GM21360 (cell line): ENCODE measurements at regions not wholly inside any gene's neighbourhood (a gene's known extent, or its start where the extent isn't known, plus 50 kb on each side); places are given as distances from the start of the nearest gene placed in this dataset.

Source experiments
- ATAC-seq: cut with Tn5 transposase; IDR thresholded peaks from one replicate; pipeline ENCODE4 v1.9.1; 2021; ENCODE audit warnings: mild to moderate bottlenecking, moderate library complexity; ENCODE audit not compliant: unreplicated experiment

DNA sequence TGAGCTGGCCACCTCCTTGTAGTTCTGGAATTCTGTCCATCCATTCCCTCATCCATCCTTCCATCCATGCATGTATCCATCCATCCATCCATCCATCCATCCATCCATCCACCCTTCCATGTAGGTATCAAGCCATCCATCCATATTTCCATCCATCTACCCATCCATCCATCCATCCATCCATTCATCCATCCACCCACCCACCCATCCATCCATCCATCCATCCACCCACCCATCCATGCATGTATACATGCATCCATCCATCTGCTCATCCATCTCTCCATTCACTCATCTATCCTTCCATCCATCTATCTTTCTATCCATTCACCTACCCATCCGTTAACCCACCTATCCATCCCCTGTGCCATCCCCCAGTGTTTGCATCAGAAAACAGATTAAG, 153.6 kb upstream of the STX18 start:
- ATAC-seq = no peak

DNA sequence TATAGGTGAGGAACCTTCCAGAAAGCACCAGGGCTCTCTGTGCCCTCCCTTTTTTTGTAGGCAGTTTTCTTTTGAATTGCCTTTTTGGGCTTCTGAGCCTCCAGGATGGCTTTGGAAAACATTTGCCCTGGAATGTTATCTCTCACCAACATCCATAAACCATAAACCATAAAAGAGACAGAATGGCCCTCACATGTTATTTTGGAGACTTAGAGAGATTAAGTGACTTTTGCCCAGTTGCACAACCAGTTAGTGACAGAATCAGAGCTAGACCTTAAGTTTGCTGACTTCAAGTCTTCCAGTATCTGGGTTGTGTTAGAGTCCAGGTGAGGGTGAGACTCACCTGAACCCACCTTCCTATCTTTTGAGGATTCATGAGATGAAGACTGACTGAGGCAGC, 153.0 kb upstream of the STX18 start:
- no peak for ATAC-seq

DNA sequence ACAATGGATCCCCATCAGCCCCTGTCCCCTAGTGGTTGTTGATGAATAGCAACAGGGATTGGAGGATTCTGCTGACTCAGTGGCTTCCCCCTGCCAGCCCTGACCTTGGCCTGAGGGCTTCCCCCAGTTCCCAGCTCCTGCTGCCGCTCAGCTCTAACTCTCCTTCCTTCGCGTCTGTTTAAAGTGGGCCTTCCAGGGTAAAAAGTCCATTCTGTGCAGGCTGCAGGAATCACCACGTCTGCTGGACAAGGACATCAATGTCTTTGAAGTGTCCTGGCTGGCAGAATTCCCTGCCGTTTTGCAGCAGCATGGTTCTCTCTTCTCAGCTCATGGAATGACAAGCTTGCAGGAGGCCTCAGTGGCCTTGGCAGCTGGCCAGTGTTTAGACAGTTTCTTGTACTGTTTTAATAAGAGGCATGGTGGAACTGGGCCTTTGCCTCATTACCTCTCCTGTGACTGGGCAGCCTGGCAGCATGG, 152.5 kb upstream of the STX18 start:
- no peak for ATAC-seq

DNA sequence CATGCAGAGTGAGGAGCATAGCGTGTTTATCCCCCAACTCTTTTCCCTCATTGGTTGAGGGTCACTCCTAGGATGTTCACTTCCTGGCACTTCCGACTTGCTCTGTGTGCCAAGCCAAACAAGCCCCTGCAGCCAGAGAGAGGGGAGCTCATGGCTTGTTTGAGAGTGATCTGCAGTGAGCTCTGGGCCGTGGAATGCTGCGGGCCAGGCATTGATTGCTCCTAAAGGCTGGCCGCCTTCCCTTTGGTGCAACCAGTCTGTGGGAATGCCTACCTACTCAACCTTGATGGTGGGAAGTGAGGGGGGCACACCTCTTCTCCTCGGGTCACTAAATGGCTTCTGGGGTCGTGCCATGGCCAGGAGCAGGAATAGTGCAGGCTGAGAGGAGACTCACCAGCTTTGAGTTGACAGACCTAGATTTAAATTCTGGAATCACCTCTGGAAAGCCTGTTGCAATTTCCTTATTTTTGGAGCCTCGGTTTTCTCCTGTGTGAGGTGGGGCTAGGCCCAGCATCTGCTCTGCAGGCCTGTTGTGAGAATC, 152.0 kb upstream of the STX18 start:
- no peak for ATAC-seq

DNA sequence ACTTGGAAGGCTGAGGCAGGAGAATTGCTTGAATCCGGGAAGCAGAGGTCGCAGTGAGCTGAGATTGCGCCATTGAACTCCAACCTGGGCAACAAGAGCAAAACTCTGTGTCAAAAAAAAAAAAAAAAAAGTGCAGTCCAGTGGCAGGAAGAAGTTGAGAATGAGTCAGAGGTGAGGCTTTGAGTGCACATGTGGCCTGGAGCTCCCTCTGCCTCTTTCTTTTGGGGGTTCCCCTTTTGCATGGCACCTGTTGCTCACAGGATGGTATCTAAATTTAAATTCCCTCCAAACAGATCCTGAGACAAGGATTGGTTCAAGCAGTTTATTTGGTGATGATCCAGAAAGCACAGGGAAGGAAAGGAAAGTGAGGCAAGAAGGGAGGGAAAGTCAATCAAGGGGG, 151.4 kb upstream of the STX18 start:
- ATAC-seq = peak; percentile 51

DNA sequence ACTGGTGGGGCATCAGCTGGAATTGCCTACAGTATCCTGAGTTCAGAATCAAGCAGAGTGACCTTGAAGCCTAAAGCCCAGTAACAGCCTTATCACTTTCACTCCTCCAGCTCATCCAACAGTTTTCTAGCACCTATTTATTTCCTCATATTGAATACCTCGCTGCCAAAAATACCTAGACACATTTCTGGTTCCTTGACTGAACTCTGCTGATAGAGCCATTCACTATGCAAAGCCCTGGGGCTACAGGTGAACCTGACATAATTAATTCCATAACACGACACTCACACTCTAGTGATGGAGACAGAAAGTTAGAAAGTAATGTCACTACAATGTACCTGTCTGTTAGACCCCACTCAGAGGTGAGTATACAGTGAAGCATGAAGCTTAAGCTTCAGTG, 149.0 kb upstream of the STX18 start:
- ATAC-seq = no peak

DNA sequence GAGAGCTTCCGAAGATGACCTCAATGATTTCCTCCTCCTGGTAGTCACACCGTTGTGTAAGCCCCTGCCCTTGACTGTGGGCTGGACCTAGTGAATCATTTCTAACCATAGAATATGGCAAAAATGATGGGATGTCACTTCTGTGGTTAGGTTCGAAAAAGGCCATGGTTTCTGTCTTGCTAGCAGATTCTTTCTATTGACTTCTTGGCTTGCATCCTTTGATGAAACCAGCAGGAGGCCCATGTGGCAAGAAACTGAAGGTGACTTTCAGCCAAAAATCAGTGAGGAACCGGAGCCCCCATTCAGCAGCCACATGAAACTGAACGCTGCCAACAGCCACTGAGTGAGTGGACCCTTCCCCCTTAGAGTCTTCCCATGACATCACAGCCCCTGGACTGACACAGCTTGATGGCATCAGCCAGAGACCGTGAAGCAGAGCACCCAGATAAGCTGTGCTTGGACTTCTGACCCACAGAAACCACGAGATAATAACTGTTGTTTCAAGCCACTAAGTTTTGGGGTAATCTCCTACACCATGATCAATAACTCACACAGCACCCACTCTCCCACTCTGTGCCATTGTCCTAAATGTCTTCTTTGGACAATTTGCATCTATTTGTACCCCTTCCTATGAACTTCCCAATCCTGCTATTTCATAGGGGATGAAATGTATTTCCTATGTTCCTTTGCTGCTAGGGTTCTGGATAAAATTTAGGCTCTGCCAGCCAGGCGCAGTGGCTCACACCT, 148.0 kb upstream of the STX18 start:
- ATAC-seq = peak; percentile 69

DNA sequence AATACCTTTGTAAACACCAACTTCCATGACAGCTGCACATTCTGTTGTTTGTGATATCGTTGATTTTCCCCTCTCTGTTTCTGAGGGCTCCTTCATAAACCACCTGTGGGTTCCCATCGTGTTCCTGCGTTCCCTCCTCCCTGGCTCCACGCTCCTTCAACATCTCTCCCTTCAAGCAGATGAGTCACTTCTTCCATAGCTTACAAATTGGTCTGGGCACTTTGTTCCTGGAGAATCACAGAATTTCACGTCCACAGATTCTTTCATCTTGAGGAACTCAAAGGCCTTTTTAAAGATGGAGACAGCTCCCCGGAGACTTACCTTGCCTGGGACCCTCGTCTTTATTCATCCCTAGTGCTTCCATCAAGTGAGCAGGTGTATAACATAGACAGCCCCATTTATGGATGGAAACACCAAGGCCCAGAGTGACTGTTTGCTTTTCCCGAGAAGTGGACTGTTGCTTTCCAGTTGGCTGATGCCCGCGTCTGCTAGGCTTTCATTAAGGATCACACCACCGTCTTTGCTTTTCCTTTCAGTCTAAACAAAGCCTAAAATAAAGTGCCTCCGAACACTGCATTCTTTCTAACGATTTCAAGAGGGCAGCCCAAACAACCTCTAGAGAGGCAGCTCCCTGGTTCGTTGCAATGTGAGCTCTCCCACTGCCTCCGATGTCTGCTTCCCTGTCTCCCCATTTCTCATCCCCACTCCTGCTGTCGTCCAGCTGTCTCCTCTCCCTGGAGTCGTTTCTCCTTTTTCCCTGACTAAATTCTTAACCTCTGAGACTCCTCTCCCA, 146.3 kb upstream of the STX18 start:
- no peak for ATAC-seq

DNA sequence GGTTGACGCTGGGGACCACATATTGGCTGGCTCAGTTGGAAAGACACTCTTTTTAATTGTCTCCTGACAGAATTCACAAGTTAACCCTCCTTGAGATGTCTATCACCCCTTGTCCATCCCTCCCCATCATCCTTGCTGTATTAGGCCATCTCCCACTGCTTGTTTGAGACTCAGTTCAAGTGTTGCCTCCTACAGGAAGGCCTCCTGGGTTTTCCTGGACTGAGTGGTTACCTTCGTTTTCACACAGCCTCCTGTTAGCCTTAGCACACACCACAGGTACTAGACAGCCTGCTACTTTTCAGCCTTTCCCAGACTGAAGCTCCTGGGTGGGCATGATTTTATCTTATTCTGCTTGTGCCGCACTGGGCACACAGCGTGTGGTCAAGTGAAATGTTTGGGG, 145.3 kb upstream of the STX18 start:
- ATAC-seq = no peak

DNA sequence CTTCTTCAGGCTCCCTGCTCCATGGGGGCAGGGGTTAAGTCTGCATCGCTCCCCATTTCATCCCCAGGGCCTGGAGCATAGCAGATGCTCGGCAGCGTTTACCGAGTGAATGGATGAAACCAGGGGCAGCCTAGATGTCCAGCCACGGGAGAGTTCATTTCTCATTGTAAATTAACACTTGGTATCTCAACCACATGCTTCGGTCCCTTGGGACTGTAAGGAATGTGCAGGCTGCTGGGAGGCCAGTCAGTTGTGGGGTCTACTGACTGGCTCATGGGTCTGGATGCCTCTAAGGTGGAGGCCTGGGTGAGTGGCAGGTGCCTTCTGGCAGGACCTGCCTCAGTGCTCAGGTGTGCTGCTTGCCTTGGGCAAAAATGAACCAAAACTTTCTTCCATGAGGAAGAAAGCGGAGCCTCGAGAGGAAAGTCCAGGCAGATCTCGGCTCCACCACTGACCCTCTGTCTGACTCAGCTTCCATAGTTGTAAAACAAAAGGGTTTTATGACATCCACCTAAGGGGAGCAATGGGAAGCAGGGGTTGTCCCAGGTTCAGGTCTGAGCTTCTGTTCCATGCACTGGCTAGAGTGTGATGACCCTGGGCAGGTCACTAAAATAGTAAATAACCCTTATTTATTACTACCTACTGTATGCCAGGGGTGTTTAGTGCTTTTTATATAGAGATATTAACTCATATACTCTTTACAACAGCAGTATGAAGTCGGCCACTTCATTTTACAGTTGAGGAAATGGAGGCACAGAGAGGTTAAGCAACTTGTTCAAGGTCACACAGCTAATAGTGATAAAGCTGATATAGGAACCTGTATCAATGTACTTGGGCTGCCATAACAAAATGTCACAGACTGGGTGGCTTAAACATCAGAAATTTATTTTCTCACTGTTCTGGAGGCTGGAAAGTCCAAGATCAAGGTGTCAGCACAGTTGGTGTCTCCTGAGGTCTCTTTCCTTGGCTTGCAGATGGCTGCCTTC, 144.3 kb upstream of the STX18 start:
- no peak for ATAC-seq

DNA sequence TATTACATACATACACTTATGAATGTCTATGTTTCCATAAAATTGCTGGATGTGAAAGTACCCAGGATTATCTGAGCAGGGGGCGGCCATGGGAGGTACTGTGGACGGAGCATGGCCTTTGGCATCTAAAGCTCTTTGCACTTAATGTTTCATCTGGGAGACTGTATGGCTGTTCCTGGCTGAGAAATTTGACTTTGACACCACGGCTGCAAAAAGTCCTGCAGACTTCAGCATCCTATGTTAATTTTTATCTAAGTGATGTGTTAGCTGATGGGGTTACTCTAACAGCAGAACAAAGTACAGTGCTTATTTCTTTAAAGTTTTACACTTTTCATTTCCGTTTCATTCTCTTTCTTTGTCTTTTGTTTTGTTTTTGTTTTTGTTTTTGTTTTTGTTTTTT, 139.8 kb upstream of the STX18 start:
- ATAC-seq = no peak

DNA sequence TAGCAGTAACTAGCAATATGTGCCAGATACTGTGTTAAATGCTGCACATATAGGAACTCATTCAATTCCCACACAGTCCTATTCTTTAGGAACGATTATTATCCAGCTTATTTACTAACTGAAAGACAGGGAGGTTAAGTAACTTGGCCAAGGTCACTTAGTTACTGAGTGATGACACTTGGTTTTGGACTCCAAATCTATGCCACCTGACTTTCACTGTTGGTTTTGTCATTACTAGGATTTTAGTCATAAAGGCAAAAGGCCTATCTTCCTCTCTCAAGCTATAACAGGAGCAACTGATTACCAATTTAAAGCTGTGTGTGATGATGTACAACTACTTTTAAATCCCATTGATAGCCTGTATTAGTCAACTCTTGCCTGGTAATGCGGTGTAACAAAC, 138.9 kb upstream of the STX18 start:
- ATAC-seq = no peak

DNA sequence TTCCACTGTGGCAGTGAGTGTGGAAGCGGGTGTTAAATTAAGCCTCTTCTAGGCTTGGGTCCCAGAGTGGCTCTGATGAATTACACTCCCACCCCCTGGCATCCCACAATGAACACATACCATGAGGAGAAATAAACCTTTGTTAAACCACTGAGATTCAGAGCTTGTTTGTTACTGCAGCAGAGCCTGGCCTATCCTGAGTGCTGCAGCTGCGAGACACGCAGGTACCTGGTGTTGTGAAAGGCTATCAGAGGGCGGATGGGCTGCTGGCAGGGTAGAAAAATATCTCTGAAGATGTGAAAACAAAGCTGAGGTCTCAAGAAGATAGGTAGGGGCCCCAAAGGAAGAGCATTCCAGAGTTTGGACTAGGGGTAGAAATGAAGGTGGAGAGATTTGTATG, 138.4 kb upstream of the STX18 start:
- ATAC-seq = no peak

DNA sequence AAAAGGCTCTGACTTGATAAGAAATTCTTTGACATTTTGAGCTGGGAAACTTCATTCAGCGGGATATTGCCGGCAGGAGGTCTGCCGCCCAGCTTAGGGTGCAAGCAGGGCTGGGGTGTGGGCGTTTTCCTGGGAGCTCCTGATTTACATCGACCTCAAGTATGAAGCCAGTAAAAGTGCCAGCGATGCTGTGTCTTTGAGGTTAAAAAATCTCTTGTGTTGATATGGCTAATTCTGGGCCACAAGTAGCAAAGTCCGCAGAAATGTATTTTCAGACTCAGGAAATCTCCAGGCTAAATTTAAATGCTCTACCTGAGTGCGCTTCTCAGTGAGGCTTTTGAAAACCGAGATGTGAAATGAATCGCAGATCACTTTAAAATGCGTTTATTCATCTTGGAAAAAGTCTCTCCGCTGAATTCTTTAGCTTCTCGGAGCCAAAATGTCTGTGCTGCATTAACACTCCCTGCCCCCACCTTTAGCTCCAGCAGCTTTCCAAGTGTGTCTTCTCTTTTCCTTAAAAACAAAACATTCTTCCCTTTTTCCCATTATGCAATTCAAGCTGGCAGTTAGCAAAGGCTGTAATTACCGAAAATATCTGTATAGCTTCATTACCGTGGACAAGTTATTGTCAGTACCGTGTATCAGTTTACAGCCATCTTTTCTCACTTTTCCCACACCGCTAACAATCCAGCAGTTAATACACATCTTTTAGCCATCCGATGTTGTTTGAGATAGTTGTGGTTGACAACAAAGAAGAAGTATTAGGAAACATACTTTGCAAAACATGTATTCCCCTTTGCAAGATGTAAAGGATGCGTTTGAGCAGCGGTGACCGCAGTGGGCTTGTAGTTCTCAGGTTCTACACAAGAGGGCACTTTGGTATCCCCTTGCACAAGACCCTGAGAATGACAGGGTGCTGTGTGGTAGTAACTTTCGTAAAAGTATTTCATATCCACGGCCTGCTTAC, 136.0 kb upstream of the STX18 start:
- ATAC-seq = no peak

DNA sequence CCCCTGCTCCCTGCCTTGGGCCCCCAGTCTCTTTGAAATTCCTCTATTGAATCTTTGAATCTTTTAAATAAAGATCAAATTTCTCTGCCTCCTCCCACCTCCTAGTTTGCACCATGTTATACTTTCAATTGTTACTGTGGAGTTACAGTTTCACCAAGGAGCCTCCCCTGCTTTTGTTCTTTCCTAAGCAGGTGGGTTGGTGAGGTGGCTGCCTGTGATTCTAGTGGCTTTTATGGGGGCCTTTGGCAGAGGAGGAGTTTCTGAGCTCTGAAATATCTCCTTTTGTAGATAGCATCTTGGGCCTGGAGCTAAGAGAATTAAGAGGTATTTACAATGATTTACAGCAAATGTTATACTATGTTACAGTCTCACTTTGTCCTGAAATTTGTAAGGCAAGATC, 133.8 kb upstream of the STX18 start:
- no peak for ATAC-seq

DNA sequence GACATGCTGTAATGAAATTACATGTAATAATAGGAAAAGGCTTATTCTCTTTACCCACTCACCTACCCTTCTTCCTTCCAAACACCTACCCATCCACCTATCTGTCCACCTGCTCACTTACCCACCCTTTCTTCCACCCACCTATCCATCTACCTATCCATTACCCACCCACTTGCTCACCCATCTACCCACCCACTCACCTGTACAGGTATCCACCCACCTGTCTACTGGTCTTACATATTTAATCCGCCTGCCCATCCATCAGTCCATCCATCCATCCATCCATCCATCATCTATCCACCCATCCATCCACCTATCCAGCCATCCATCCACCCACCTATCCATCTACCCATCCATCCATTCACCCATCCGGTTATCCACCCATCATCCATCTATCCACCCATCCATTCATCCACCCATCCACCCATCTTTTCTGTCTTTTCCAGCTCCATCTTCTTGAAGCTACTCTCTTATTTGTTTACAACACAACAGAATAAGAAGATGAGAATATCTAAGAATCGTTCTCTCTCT, 133.3 kb upstream of the STX18 start:
- no peak for ATAC-seq

DNA sequence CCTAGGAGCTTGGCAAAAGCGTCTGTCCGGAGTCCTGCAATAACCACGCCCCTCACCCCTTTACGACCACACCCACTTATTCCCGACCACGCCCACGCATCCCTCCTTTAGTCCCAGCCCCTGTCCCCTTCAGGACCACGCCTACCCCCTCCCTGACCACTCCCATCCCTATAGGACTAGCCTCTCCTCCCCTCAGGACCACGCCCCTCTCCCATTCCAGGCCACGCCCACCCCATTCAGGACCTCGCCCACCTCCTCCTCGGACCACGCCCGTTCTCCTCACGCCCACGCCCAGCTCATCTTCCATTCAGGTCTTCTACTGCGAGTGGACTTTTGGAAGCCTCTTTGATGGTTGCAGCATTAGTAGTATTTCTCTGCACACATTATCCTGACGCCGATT, 131.2 kb upstream of the STX18 start:
- no peak for ATAC-seq

DNA sequence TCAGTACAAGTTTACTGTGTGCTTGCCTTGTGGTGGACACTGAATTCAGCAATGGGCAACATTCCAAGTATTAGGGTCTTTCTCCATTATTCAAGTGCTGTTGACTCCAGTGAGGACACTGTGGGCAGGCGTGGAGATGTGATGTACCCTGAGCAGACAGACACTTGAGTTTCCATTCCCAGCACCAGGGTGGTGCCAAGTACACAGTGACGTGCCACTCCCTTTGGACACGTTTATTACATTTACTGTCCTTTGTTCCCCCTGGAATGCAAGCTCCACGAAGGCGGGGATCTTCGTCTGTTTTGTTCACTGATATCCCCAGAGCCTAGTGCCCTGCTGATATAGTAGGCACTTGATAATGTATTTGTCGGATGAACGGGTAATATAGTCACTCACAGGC, 130.6 kb upstream of the STX18 start:
- ATAC-seq = no peak

DNA sequence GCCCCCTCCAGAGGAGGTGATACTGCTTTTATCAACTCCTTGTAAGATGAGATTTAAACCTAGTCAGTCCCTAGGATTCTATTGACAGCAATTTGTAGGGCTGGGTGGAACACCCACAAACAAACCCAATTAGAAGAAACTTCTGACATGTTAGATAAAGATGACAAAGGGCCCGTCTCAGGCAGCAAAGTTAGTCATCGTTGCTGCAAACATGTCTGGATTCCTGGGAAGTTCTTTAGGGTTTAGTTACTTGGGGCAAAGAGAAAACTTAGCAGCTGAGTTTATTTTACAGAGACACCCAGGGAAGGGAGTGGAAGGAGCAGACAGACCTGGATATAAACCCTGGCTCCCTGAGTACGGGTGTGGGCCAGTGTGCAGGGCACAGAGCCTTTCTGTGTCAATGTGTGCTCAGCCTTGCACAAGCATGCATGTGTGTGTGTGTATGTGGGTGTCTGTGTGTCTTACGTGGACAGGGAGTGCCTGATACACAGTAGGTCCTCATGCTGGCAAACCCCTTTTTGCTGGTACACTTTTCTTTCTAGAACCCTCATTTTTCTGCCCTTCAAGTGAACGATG, 130.0 kb upstream of the STX18 start:
- no peak for ATAC-seq
